Astrocyte (in vitro differentiated cells and primary cell): ENCODE measurements at regions not wholly inside any gene's neighbourhood (a gene's known extent, or its start where the extent isn't known, plus 50 kb on each side); places are given as distances from the start of the nearest gene placed in this dataset.
"Not testable (repeated sequence)": the region's sequence is repeated elsewhere in the genome, so short reads cannot be mapped to it uniquely, and the experiment has no call there.

Experiments
- DNase-seq: peaks from one replicate; pipeline ENCODE4 v3.0.0-alpha.2; 2010; ENCODE audit warnings: low read depth
- FAIRE-seq: peaks from 2 replicates; lab custom pipeline; 2011; peaks lifted over from hg19 to GRCh38; lab: Jason Lieb, UNC
- H2AFZ ChIP-seq: 2 replicates; pipeline ENCODE4 v1.6.0; 2012; ENCODE audit warnings: low read depth, low read length, inconsistent platforms
- H3K27ac ChIP-seq: 2 replicates; pipeline ENCODE4 v1.5.1; 2011; ENCODE audit warnings: low read depth, low read length, inconsistent platforms
- H3K27me3 ChIP-seq: 2 replicates; pipeline ENCODE4 v1.6.0; 2011; ENCODE audit warnings: low read length, inconsistent platforms; ENCODE audit not compliant: insufficient read depth
- H3K36me3 ChIP-seq: 2 replicates; pipeline ENCODE4 v1.5.1; 2011; ENCODE audit warnings: low read length, inconsistent platforms; ENCODE audit not compliant: insufficient read depth
- H3K4me1 ChIP-seq: 2 replicates; pipeline ENCODE4 v1.5.1; 2011; ENCODE audit warnings: low read length, inconsistent platforms; ENCODE audit not compliant: insufficient read depth
- H3K4me2 ChIP-seq: 2 replicates; pipeline ENCODE4 v1.6.0; 2012; ENCODE audit warnings: low read length, inconsistent platforms
- H3K4me3 ChIP-seq: 2 replicates; pipeline ENCODE4 v1.5.1; 2011; ENCODE audit warnings: low read depth, mild to moderate bottlenecking, low read length, inconsistent platforms; ENCODE audit not compliant: insufficient read depth
- H3K79me2 ChIP-seq: 2 replicates; pipeline ENCODE4 v1.6.0; 2012; ENCODE audit warnings: mild to moderate bottlenecking, low read length, inconsistent platforms; ENCODE audit not compliant: insufficient read depth
- H3K9ac ChIP-seq: 2 replicates; pipeline ENCODE4 v1.6.0; 2012; ENCODE audit warnings: mild to moderate bottlenecking, low read length, inconsistent platforms
- H3K9me3 ChIP-seq: 2 replicates; pipeline ENCODE4 v1.5.1; 2012; ENCODE audit warnings: low read depth, mild to moderate bottlenecking, low read length, inconsistent platforms; ENCODE audit not compliant: insufficient read depth
- H4K20me1 ChIP-seq: 2 replicates; pipeline ENCODE4 v1.6.0; 2012; ENCODE audit warnings: low read length, inconsistent platforms; ENCODE audit not compliant: insufficient read depth
- H3K27ac Mint-ChIP-seq: one replicate; pipeline ENCODE4 v1.8.0; 2021; ENCODE audit warnings: mild to moderate bottlenecking, mixed read lengths; ENCODE audit not compliant: unreplicated experiment
- H3K27me3 Mint-ChIP-seq: one replicate; pipeline ENCODE4 v1.8.0; 2021; ENCODE audit warnings: low read depth, mixed read lengths; ENCODE audit not compliant: unreplicated experiment
- H3K36me3 Mint-ChIP-seq: one replicate; pipeline ENCODE4 v1.8.0; 2021; ENCODE audit warnings: low read depth, mixed read lengths; ENCODE audit not compliant: unreplicated experiment
- H3K4me1 Mint-ChIP-seq: one replicate; pipeline ENCODE4 v1.8.0; 2021; ENCODE audit warnings: low read depth, mixed read lengths; ENCODE audit not compliant: unreplicated experiment
- H3K4me3 Mint-ChIP-seq: one replicate; pipeline ENCODE4 v1.8.0; 2021; ENCODE audit warnings: mild to moderate bottlenecking, moderate library complexity, mixed read lengths; ENCODE audit not compliant: unreplicated experiment
- H3K9me3 Mint-ChIP-seq: one replicate; pipeline ENCODE4 v1.8.0; 2021; ENCODE audit warnings: mild to moderate bottlenecking, mixed read lengths; ENCODE audit not compliant: unreplicated experiment
- CTCF ChIP-seq: IDR thresholded peaks from 2 replicates; pipeline ENCODE4 v1.5.1; 2011; ENCODE audit warnings: low read depth, mild to moderate bottlenecking, inconsistent platforms, low read length, moderate library complexity; ENCODE audit not compliant: insufficient read depth
- EZH2 ChIP-seq: IDR thresholded peaks from 2 replicates; pipeline ENCODE4 v1.6.1; 2012; ENCODE audit warnings: mild to moderate bottlenecking, low read length, inconsistent platforms; ENCODE audit not compliant: insufficient read depth

GRCh38 chr15:99796940-99797870 lies 64.0 kb upstream of the LYSMD4 start:
- H3K4me2 ChIP-seq, H3K9me3 ChIP-seq, H3K4me1 Mint-ChIP-seq, FAIRE-seq, H3K27me3 ChIP-seq, DNase-seq, H3K4me3 Mint-ChIP-seq, H2AFZ ChIP-seq, H3K79me2 ChIP-seq, H3K27ac ChIP-seq, H4K20me1 ChIP-seq, H3K36me3 ChIP-seq, H3K36me3 Mint-ChIP-seq, H3K9me3 Mint-ChIP-seq, H3K4me1 ChIP-seq, H3K27ac Mint-ChIP-seq, H3K4me3 ChIP-seq, H3K9ac ChIP-seq: not testable (repeated sequence)
- peaks cover 11% of the 10 kb centered on the region for H3K27me3 Mint-ChIP-seq

GRCh38 chr15:99791881-99792807 lies 58.9 kb upstream of the LYSMD4 start:
- not testable (repeated sequence) for H3K4me1 Mint-ChIP-seq

GRCh38 chr15:99790751-99791150 lies 57.5 kb upstream of the LYSMD4 start:
- H3K4me3 Mint-ChIP-seq, H4K20me1 ChIP-seq, H3K79me2 ChIP-seq, H3K27me3 ChIP-seq, H3K9ac ChIP-seq, H3K9me3 Mint-ChIP-seq, DNase-seq, H3K4me3 ChIP-seq, H3K9me3 ChIP-seq, H2AFZ ChIP-seq, FAIRE-seq, H3K27ac Mint-ChIP-seq, H3K4me2 ChIP-seq, H3K36me3 ChIP-seq, H3K27ac ChIP-seq, H3K36me3 Mint-ChIP-seq, H3K4me1 Mint-ChIP-seq, H3K4me1 ChIP-seq: not testable (repeated sequence)
- peaks cover 12% of the 10 kb centered on the region for H3K27me3 Mint-ChIP-seq

More at GRCh38 chr15:99791881-99792807, 58.9 kb upstream of the LYSMD4 start:
- H3K36me3 Mint-ChIP-seq, H3K36me3 ChIP-seq, H3K4me2 ChIP-seq, H3K27ac ChIP-seq, H3K4me3 Mint-ChIP-seq, H3K9me3 ChIP-seq, H2AFZ ChIP-seq, H3K9me3 Mint-ChIP-seq, DNase-seq, H4K20me1 ChIP-seq, H3K4me1 ChIP-seq, H3K79me2 ChIP-seq, H3K27ac Mint-ChIP-seq, H3K27me3 ChIP-seq, H3K9ac ChIP-seq, FAIRE-seq, H3K4me3 ChIP-seq: not testable (repeated sequence)
- H3K27me3 Mint-ChIP-seq: peaks cover 12% of the 10 kb centered on the region

- peaks cover 9% of the 10 kb centered on the region for H3K27me3 Mint-ChIP-seq
- DNase-seq (no peak), FAIRE-seq (no peak)
- no peaks in the 10 kb centered on the region for H3K4me1 Mint-ChIP-seq
- H3K9me3 Mint-ChIP-seq: no peaks in the 10 kb centered on the region
- H3K9me3 ChIP-seq: no peaks in the 10 kb centered on the region
- TF ChIP-seq EZH2 (no peak), CTCF (no peak)
- H3K4me3 Mint-ChIP-seq: no peak overlapping the region
- no peaks in the 10 kb centered on the region for H3K27me3 ChIP-seq
- no peaks in the 10 kb centered on the region for H3K36me3 Mint-ChIP-seq
- no peak overlapping the region for H3K4me3 ChIP-seq
- H3K79me2 ChIP-seq: no peaks in the 10 kb centered on the region
- H3K36me3 ChIP-seq: no peaks in the 10 kb centered on the region
- H3K4me1 ChIP-seq: no peaks in the 10 kb centered on the region
- H3K4me2 ChIP-seq: no peak overlapping the region
- H3K27ac Mint-ChIP-seq: no peak overlapping the region
- no peak overlapping the region for H3K9ac ChIP-seq
- no peaks in the 10 kb centered on the region for H4K20me1 ChIP-seq
- no peak overlapping the region for H3K27ac ChIP-seq
- H2AFZ ChIP-seq: no peak overlapping the region
Measured at GRCh38 chr15:99788156-99788555, 54.9 kb upstream of the LYSMD4 start.

GRCh38 chr15:99784800-99785199 lies 51.6 kb upstream of the LYSMD4 start:
- H3K9me3 Mint-ChIP-seq, H3K27ac ChIP-seq: not testable (repeated sequence)

More at GRCh38 chr15:99784800-99785199, 51.6 kb upstream of the LYSMD4 start:
- H3K4me3 Mint-ChIP-seq, H3K79me2 ChIP-seq, H3K9ac ChIP-seq, H3K27me3 Mint-ChIP-seq, H3K36me3 Mint-ChIP-seq, H3K27me3 ChIP-seq, DNase-seq, H3K27ac Mint-ChIP-seq, FAIRE-seq, H4K20me1 ChIP-seq, H3K4me3 ChIP-seq, H3K4me2 ChIP-seq, H3K36me3 ChIP-seq, H3K4me1 ChIP-seq, H3K4me1 Mint-ChIP-seq, H2AFZ ChIP-seq, H3K9me3 ChIP-seq: not testable (repeated sequence)
